GM12878 (cell line): ENCODE measurements at regions not wholly inside any gene's neighbourhood (a gene's known extent, or its start where the extent isn't known, plus 50 kb on each side); places are given as distances from the start of the nearest gene placed in this dataset.

Source experiments
- ATAC-seq: fragments of 200-7000 bp; cut with Tn5 transposase; 3 replicates; pipeline ENCODE4 v1.9.1; 2020; ENCODE audit warnings: mild to moderate bottlenecking, moderate library complexity
- BruUV-seq: library from RNA; stranded (reverse); fragments of 400-500 nt; replicated peaks from 2 replicates; lab custom pipeline; 2021; lab: Mats Ljungman, UMichigan
- CTCF ChIA-PET: fragments of 300-600 bp; sonication (Branson Sonifier 250); formaldehyde crosslinking; extraction: SDS; loops from one replicate; lab custom pipeline; 2021; ENCODE audit warnings: inconsistent platforms; lab: Yijun Ruan, JAX
- POLR2A ChIA-PET: fragments of 350-600 bp; formaldehyde crosslinking; extraction: SDS; loops from one replicate; lab custom pipeline; 2021; ENCODE audit warnings: inconsistent platforms; lab: Charles Lee
- RAD21 ChIA-PET: fragments of 300-600 bp; sonication (Branson Sonifier 250); formaldehyde crosslinking; loops from one replicate; lab custom pipeline; 2023; ENCODE audit warnings: antibody characterized with exemption; ENCODE audit not compliant: unreplicated experiment; lab: Charles Lee
- SMC1A ChIA-PET: fragments of 300-600 bp; sonication (Branson Sonifier 250); formaldehyde crosslinking; loops from one replicate; lab custom pipeline; 2023; ENCODE audit not compliant: unreplicated experiment, uncharacterized antibody; lab: Charles Lee
- DNase-seq: peaks from one replicate; pipeline ENCODE4 v3.0.0-alpha.2; 2011; ENCODE audit warnings: low read depth, low spot score
- FAIRE-seq: peaks from 3 replicates; lab custom pipeline; 2011; peaks lifted over from hg19 to GRCh38; lab: Jason Lieb, UNC
- H2AFZ ChIP-seq: 2 replicates; pipeline ENCODE4 v1.6.0; 2011; ENCODE audit warnings: low read depth, low read length, control low read depth; ENCODE audit not compliant: control insufficient read depth
- H3K27ac ChIP-seq: 2 replicates; pipeline ENCODE4 v1.5.1; 2011; ENCODE audit warnings: control low read depth; ENCODE audit not compliant: control insufficient read depth, insufficient read depth
- H3K27me3 ChIP-seq, 2 experiments: replicated peaks in 1 of 2; 2 replicates each; pipeline versions ENCODE4 v1.6.0 to v1.6.1; 2011; ENCODE audit warnings: low read length in 1 of 2; ENCODE audit not compliant: control insufficient read depth in 2 of 2, insufficient read depth in 2 of 2
- H3K36me3 ChIP-seq, 2 experiments: 2 replicates each; pipeline ENCODE4 v1.5.1; 2011; ENCODE audit warnings: low read length in 1 of 2; ENCODE audit not compliant: control insufficient read depth in 2 of 2, insufficient read depth in 2 of 2
- H3K4me1 ChIP-seq: 2 replicates; pipeline ENCODE4 v1.6.1; 2011; ENCODE audit warnings: mild to moderate bottlenecking, low read length, moderate library complexity, mixed read lengths; ENCODE audit not compliant: control insufficient read depth, insufficient read depth
- H3K4me2 ChIP-seq: 2 replicates; pipeline ENCODE4 v1.6.0; 2011; ENCODE audit warnings: control low read depth; ENCODE audit not compliant: control insufficient read depth, insufficient read depth
- H3K4me3 ChIP-seq: fragments of 200-600 bp; sonication (generic); 2 replicates; pipeline ENCODE4 v1.5.1; 2016
- H3K79me2 ChIP-seq: 2 replicates; pipeline ENCODE4 v1.6.0; 2011; ENCODE audit warnings: low read length; ENCODE audit not compliant: control insufficient read depth, insufficient read depth
- H3K9ac ChIP-seq: 2 replicates; pipeline ENCODE4 v1.8.0; 2011; ENCODE audit warnings: low read length, control low read depth, mixed read lengths; ENCODE audit not compliant: control insufficient read depth, insufficient read depth
- H3K9me3 ChIP-seq: replicated peaks from 3 replicates; pipeline ENCODE4 v1.5.1; 2011; ENCODE audit warnings: mild to moderate bottlenecking, low read length; ENCODE audit not compliant: control insufficient read depth, insufficient read depth
- H4K20me1 ChIP-seq: 2 replicates; pipeline ENCODE4 v1.6.0; 2011; ENCODE audit not compliant: control insufficient read depth, insufficient read depth
- BHLHE40 ChIP-seq, 2 experiments: fragments of 450-650 bp in 1 of 2; IDR thresholded peaks; 2 replicates each; pipeline ENCODE4 v1.6.1; 2011 to 2017; ENCODE audit warnings: low read depth in 2 of 2, borderline replicate concordance in 1 of 2, improper control_type of control experiment in 1 of 2, low read length in 1 of 2, mild to moderate bottlenecking in 1 of 2
- EGR1 ChIP-seq, 2 experiments: IDR thresholded peaks; 1 replicate in 1 of 2; 2 replicates in 1 of 2; pipeline ENCODE4 v1.6.1; 2011 to 2012; ENCODE audit warnings: low read depth in 2 of 2, low read length in 2 of 2, borderline replicate concordance in 1 of 2, mild to moderate bottlenecking in 1 of 2, moderate library complexity in 1 of 2
- IRF5 ChIP-seq: fragments of 450-650 bp; IDR thresholded peaks from 2 replicates; pipeline ENCODE4 v1.6.1; 2017; ENCODE audit warnings: borderline replicate concordance
- JUNB ChIP-seq: IDR thresholded peaks from 2 replicates; pipeline ENCODE4 v1.6.1; 2016; ENCODE audit warnings: antibody characterized with exemption, mild to moderate bottlenecking
- MAX ChIP-seq: IDR thresholded peaks from 2 replicates; pipeline ENCODE4 v1.6.1; 2012; ENCODE audit warnings: low read depth, low read length, improper control_type of control experiment
- MTA3 ChIP-seq: IDR thresholded peaks from 2 replicates; pipeline ENCODE4 v1.6.1; 2012; ENCODE audit warnings: low read length, inconsistent platforms, borderline replicate concordance
- NBN ChIP-seq: fragments of 450-650 bp; IDR thresholded peaks from 2 replicates; pipeline ENCODE4 v1.6.1; 2016
- NR2F1 ChIP-seq: fragments of 450-650 bp; conservative IDR thresholded peaks from 2 replicates; pipeline ENCODE4 v1.6.1; 2017; ENCODE audit warnings: mild to moderate bottlenecking
- PKNOX1 ChIP-seq: fragments of 450-650 bp; IDR thresholded peaks from 2 replicates; pipeline ENCODE4 v1.6.1; 2016; ENCODE audit warnings: mild to moderate bottlenecking
- SMAD1 ChIP-seq: fragments of 450-650 bp; IDR thresholded peaks from 2 replicates; pipeline ENCODE4 v1.6.1; 2018; ENCODE audit warnings: mild to moderate bottlenecking, low read depth; ENCODE audit not compliant: partially characterized antibody
- SMAD5 ChIP-seq: IDR thresholded peaks from 2 replicates; pipeline ENCODE4 v1.6.1; 2016; ENCODE audit warnings: antibody characterized with exemption, low read depth
- USF2 ChIP-seq: IDR thresholded peaks from 2 replicates; pipeline ENCODE4 v1.6.1; 2011; ENCODE audit warnings: low read depth, low read length, improper control_type of control experiment, borderline replicate concordance
- ZBTB33 ChIP-seq: fragments of 450-650 bp; IDR thresholded peaks from 2 replicates; pipeline ENCODE4 v1.6.1; 2017; ENCODE audit warnings: mild to moderate bottlenecking
- ZNF217 ChIP-seq: fragments of 450-650 bp; IDR thresholded peaks from 2 replicates; pipeline ENCODE4 v1.6.1; 2017; ENCODE audit warnings: antibody characterized with exemption, mild to moderate bottlenecking
- WGBS: methylation state at CpG from one replicate; pipeline ENCODE4 v1.1.6; 2016; ENCODE audit warnings: low lambda C conversion rate; ENCODE audit not compliant: insufficient replicate concordance, insufficient coverage; ENCODE audit errors: missing lambda C conversion rate; 5-methylcytosine and 5-hydroxymethylcytosine counted together
- in situ Hi-C: fragments of 300-500 bp; cut with MboI; formaldehyde crosslinking; loops from 9 replicates; pipeline ENCODE4 v1.14.3; 2018; ENCODE audit warnings: mixed read lengths
- intact Hi-C: fragments of 100-400 bp; cut with micrococcal nuclease; formaldehyde crosslinking; loops from one replicate; pipeline ENCODE4 v1.14.2; 2022; ENCODE audit not compliant: unreplicated experiment

GRCh38 chrX:39481621-39482020 lies 616.1 kb downstream of the BCOR start (continued):
- no peak for TF ChIP-seq IRF5
- no peak for TF ChIP-seq NBN
- TF ChIP-seq SMAD1 = no peak
- no peak for TF ChIP-seq JUNB
- TF ChIP-seq USF2 = no peak
- no peak for TF ChIP-seq EGR1 (IDR thresholded peaks at IDR 0.05; ENCODE audit: borderline replicate concordance in 1 of 2, low read depth in 2 of 2, low read length in 2 of 2)
- TF ChIP-seq MTA3 = no peak
- no peak for TF ChIP-seq SMAD5
- no peak for TF ChIP-seq ZNF217

- FAIRE-seq (no peak), DNase-seq (no peak), ATAC-seq (no peak)
- ChIA-PET POLR2A (no interaction called here), RAD21 (interaction anchor here (1.2 kb wide), 1 partner anchor 8 kb away, joined by 3 read pairs; no protein-coding TSS in a partner anchor), CTCF (interaction anchor here (0.7 kb wide), 1 partner anchor 14 kb away, joined by 3 read pairs; no protein-coding TSS in a partner anchor), SMC1A (interaction anchor here (0.8 to 1.6 kb wide), 3 partner anchors 11 to 27 kb away, joined by 3 to 4 read pairs (median 3); no protein-coding TSS in a partner anchor)
- TF ChIP-seq EGR1 (IDR thresholded peaks at IDR 0.05; ENCODE audit: borderline replicate concordance in 1 of 2, low read depth in 2 of 2, low read length in 2 of 2) (no peak), NR2F1 (no peak), BHLHE40 (IDR thresholded peaks at IDR 0.05; ENCODE audit: borderline replicate concordance in 1 of 2, low read depth in 2 of 2, low read length in 1 of 2) (no peak), MAX (no peak), ZBTB33 (no peak), PKNOX1 (no peak), ZNF217 (no peak)
- Histone ChIP-seq H3K27me3 (no peaks in the 10 kb centered on the region), H3K9me3 (no peaks in the 10 kb centered on the region), H3K9ac (no peak overlapping the region), H3K36me3 (no peaks in the 10 kb centered on the region), H3K27ac (no peak overlapping the region), H3K79me2 (no peaks in the 10 kb centered on the region), H4K20me1 (no peaks in the 10 kb centered on the region), H3K4me2 (no peak overlapping the region), H3K4me3 (no peak overlapping the region), H3K4me1 (peaks cover 3% of the 10 kb centered on the region), H2AFZ (no peak overlapping the region)
- no TSS peak for BruUV-seq
- intact Hi-C loops = no loop called here
- in situ Hi-C loops = no loop called here
- WGBS = 29% methylated on average over 12 of the region's 12 CpGs
Measured at GRCh38 chrX:39484159-39485068, 613.3 kb downstream of the BCOR start.
